Erythroblast (primary cell): ENCODE measurements at regions not wholly inside any gene's neighbourhood (a gene's known extent, or its start where the extent isn't known, plus 50 kb on each side); places are given as distances from the start of the nearest gene placed in this dataset.

Experiments used
- GATA1 ChIP-seq: IDR thresholded peaks from 2 replicates; pipeline ENCODE4 v1.6.1; 2011; ENCODE audit warnings: low read depth, mild to moderate bottlenecking, control low read depth, low read length, moderate library complexity
- POLR2A ChIP-seq: IDR thresholded peaks from 2 replicates; pipeline ENCODE4 v1.6.1; 2011; ENCODE audit warnings: mild to moderate bottlenecking, low read length

DNA sequence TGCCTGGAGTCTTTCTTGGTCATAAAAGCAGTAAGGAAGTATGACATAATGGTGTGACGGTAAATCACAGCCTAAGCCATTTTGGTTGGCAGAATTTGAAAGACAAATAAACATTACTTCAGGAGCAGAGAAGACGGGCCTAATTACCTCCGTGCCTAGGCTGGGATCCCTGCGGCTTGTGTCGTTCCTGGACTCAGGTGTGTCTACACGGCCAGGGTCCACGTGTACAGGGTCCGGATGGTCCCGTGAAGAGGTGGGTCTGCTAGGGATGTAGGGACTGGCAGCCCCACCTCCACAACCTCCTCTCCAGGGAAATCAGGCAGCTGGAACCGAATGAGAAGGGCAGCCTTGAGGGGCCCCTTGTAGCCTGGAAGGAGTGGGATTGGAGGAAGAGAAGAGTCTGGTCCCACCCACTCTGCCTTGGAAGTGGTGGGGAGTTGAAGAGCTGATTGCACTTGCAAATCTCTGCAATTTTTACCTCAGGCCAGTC lies 55.4 kb upstream of the PLAC1 start:
- TF ChIP-seq POLR2A (no peak), GATA1 (no peak)
